GM12864 (cell line): ENCODE measurements at regions not wholly inside any gene's neighbourhood (a gene's known extent, or its start where the extent isn't known, plus 50 kb on each side); places are given as distances from the start of the nearest gene placed in this dataset.
"Not testable (repeated sequence)": the region's sequence is repeated elsewhere in the genome, so short reads cannot be mapped to it uniquely, and the experiment has no call there.

Experiments
- DNase-seq: peaks from one replicate; pipeline ENCODE4 v3.0.0-alpha.2; 2011; ENCODE audit warnings: low read depth
- H3K4me3 ChIP-seq: 2 replicates; pipeline ENCODE4 v1.5.1; 2011; ENCODE audit warnings: mild to moderate bottlenecking, low read depth, low read length, control low read depth
- TF ChIP-seq, protein P1 (sequence below): IDR thresholded peaks from 2 replicates; pipeline ENCODE4 v1.5.1; 2011; ENCODE audit warnings: low read depth, mild to moderate bottlenecking, moderate library complexity, low read length, control low read depth, inconsistent platforms; ENCODE audit errors: missing control alignments

DNA sequence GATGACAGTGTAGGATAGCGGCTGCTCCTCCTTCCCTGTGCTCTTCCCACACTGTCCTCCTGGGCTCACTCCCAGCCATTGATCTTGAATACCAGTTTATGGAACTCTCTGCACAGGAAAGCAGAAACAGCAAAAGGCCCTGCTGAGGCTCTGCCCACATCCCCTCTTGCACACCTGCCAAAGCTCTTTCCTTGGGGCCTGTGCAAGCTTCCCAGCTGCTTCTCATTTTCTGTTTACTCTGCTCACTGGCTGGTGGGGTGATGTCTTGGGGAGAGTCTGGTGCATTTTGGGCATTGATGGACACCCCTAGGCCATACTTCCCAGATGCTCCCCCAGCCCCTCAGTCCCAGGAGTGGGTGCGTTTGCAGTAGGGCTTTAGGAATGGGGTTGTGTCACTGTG lies 361.8 kb downstream of the TMEM121 start:
- TF ChIP-seq, protein P1, sequence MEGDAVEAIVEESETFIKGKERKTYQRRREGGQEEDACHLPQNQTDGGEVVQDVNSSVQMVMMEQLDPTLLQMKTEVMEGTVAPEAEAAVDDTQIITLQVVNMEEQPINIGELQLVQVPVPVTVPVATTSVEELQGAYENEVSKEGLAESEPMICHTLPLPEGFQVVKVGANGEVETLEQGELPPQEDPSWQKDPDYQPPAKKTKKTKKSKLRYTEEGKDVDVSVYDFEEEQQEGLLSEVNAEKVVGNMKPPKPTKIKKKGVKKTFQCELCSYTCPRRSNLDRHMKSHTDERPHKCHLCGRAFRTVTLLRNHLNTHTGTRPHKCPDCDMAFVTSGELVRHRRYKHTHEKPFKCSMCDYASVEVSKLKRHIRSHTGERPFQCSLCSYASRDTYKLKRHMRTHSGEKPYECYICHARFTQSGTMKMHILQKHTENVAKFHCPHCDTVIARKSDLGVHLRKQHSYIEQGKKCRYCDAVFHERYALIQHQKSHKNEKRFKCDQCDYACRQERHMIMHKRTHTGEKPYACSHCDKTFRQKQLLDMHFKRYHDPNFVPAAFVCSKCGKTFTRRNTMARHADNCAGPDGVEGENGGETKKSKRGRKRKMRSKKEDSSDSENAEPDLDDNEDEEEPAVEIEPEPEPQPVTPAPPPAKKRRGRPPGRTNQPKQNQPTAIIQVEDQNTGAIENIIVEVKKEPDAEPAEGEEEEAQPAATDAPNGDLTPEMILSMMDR = no peak
- DNase-seq = no peak

DNA sequence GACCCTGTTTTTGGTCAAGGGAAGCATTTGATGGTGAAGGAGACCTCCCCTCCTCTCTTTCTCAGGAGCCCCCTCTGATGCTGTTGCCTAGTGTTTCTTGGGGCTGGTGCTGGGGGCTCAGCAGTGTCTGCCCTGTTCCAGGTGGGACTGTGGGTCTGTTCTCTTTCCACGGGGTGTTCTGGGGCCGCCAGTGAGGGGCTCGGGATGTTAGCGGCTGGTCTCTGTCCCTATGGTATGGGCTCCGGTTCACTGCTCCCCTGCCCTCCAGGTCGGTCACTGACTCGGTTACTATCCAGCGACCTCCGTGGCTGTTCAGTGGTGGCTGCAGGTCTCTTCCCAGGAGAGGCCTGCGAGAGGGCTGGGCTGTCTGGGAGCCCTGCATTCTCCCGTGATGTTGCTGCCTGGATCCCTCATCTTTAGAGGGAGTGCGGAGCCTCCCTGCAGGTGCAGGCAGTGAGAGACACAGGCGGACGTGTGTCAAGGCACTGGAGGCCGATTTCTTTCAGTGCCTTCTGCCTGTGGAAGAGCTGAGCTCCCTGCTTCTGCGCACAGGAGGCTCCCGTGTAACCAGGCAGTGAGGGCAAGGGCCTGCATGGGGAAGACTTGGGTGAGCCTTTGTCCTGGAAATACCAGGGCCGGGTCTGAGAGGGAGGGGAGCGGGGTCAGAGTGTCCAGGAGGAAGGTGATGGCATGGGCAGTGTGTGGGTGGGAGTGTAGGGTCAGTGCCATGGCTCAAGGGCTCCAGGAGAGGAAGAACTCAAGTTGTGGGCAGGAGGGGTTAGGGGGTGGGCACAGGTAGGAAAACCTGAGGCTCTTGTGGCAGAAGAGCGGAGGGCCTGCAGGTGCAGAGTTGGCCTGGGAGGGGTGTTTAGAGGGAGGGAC lies 362.6 kb downstream of the TMEM121 start:
- TF ChIP-seq, protein P1 = no peak
- no peak overlapping the region for H3K4me3 ChIP-seq
- DNase-seq = no peak

More for the DNA sequence above, 361.8 kb downstream of the TMEM121 start:
- no peak overlapping the region for H3K4me3 ChIP-seq

DNA sequence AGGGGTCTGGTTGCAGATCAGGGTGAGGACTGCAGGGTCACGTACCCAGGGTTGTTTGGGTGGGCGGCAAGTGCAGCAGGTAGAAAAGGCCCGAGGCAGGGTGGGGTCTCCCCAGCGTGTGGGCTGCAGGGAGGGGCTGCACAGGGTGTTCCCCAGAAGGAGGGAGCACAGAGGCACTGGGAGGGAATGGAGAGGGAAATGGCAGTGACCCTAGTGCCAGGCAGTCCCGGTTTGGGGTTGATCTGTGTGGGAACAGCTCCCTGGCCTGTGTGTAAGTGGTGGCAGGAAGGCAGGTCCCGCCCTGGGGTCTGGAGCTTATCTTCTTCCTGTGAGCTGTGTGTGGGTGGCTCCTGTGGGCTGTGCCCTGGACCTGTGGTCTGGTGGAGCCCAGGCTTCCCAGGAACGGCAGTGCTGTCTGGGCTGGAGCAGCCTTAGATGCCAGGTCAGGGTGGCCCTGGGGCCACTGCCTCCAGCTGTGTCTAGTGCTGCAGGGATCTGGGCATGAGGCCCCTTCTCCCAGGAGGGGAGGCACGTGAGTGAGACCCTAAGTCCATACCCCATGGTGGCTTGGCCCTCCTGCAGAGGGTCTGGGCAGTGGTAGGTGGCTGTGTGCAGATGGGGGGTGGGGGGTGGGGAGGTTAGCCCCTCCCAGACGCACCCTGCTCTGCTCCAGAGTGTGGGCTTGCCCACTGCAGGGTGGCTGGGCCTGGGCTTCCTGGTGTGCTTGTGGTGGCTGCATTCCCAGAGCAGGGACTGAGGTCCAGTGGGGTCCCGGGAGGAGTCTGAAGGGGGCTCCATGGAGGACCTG lies 363.5 kb downstream of the TMEM121 start:
- no peak for DNase-seq
- no peak overlapping the region for H3K4me3 ChIP-seq

DNA sequence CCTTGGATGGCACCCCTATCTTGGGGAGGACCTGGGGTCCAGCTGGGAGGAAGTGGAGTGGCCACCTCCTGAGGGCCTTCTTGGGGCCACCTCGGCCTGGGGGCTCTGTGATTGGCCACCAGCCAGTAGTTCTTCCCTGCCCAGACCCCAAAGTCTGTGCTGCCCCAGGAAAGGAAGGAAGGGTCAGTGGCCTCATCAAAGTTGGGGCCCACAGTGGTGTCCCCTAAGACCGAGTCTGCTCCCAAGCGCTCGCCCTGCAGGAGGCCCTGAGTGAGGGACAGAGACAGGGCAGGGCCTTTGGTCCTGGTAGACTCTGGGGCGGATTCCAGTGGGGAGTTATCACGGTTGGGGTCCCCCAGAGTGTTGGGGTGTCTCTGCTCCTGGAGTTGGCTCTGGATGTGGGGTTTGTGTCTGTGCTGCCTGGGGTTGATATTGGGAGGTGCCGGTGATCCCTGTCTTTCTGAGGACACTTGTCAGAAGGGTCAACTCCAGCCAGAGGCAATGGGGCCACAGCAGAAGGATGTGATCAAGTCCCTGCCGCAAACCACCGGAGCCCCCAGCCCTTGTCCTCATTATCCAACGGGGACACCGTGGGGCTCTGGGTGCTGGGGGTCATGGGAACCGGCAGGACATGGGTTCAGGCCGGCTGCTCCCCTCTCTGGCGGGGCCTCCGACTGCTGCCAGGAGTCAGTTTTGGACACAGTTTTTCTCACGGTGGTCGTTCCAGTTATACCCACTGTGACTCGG lies 364.3 kb downstream of the TMEM121 start:
- no peak overlapping the region for H3K4me3 ChIP-seq
- TF ChIP-seq, protein P1 = no peak
- DNase-seq = no peak

More for the DNA sequence above, 363.5 kb downstream of the TMEM121 start:
- TF ChIP-seq, protein P1 = no peak

DNA sequence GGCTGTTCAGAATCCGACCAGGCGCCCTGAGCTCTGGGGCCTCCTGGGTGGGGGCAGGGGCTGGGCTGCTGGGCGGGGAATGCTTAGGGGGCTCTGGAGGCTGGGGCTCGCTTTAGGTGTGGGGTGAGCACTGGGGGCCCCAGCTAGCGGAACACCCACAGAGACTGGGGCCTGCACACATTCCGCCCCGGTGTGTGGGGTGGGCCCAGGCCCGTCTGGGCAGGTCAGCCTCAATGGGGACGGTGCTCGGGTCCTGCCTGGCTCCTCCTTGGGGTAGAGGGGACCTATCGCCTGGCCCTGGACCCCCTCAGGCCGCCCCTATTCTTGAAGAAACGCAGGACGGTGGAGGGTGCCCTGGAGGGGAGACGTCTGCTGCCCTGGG lies 364.8 kb downstream of the TMEM121 start:
- TF ChIP-seq, protein P1 = no peak
- DNase-seq = no peak
- H3K4me3 ChIP-seq = no peak overlapping the region

DNA sequence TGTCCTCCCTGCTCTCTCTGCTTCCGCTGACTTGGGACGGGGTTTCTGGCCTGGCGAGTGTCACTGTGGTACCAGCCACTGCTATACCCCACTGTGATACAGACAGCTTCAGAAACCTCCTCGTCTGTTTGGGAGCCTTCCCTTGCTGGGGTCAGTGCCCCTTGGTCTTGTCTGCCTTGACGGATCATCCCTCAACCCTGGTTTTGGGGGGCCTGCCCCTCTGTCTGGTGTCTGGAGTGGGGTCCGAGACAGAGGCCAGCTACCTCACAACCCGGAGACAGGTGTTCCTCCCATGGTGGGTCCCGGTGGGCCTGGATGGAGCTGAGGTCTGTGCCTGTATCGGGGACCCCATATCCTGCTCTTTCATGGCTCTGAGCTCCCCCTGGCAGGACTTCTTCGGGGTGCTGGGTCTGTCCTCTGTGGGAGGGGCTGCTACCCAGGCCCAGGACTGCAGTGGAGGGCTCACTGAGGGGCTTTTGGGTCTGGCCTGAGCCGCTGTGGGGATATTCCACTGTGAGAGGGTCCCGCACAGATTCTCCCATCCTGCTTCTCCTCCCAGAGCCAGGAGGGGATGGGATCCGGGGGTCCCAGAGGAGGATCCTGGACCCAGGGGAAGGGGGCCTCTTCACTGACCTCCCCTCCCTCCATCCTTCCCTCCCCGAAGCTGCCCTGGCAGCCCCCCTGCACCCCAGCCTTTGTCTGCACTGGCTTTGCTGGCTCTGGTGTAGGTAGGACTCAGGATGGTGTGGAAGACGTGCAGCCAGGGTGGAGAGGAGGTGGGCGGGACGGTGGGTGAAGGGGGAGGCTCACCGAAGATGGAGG lies 365.5 kb downstream of the TMEM121 start:
- no peak overlapping the region for H3K4me3 ChIP-seq
- TF ChIP-seq, protein P1 = no peak
- no peak for DNase-seq

DNA sequence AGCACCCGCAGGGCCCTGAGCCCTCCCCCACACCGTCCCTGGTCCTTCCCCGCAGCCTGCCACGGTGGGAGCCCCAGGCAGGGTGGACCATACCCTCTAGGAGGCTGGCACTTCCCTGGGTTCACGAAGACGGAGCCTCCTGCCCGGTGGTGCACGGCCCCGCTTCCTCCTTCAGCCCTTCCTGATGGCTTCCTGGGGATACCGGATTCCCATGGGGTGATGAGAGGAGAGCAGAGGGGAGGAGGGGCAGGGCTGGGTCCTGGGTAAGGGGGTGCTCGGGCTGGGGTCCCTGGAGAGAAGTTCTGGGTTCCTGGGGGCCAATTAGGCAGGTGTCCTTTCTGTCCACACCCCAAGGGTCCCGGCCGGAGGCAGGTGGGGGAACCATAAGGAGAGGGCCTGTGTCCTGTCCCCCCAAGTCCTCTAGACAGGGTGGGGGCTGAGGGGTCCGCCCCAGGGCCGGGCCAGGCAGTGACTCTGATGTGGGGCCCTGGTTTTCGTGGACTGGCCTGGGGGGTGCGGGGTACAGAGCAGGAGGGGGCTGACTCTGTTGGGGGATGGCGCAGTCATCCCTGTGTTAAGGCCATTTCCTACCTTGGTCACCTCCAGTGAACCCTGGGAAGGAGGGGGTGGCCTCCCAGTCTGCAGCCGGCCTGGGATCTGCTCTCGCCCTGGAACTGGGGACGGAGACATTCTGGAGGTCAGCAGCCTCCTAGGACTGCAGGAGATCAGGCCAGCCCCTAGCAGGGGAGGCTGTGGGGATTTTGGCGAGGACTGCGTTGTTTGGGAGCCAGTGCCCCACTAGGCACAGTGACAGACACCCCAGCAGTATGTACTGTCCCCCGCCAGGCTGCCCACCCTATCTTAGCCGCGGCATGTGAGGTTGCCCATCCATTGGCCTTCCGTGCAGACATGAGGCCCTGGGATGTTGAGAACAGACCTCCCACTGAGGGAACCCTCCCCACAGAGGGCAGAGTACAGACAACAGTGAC lies 366.4 kb downstream of the TMEM121 start:
- not testable (repeated sequence) for H3K4me3 ChIP-seq, DNase-seq

DNA sequence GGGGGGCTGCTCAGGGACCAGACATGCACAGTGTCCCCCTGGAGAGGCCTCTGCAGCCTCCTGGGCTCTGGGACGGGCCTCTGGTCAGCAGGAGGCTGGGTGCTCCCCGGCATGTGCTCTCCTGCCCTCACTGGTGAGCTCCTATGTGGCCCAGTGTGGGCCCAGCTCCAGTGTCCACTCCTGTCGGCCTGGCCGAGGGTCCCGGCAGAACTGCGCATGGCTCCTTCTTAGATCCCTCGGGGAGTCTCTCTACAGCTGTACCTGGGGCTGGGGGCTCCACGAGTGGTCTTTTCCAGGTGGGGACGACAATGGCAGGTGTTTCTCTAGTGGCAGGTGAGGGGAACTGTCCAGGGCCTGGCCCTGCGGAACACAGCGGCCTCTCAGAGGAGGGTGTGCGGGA lies 367.3 kb downstream of the TMEM121 start:
- H3K4me3 ChIP-seq, DNase-seq: not testable (repeated sequence)
